T-helper 2 cell treated with Interferon-gamma antibody and Interleukin-4, amounts not matched to agents 5 μg/mL and 100 μg/mL, for 36 hours (primary cell): ENCODE measurements at regions not wholly inside any gene's neighbourhood (a gene's known extent, or its start where the extent isn't known, plus 50 kb on each side); places are given as distances from the start of the nearest gene placed in this dataset.

Experiments used
- DNase-seq: peaks from one replicate; pipeline ENCODE4 v3.0.0; 2021; ENCODE audit warnings: low spot score
- H3K27ac Mint-ChIP-seq: one replicate; pipeline ENCODE4 v1.8.0; 2021; ENCODE audit warnings: mild to moderate bottlenecking, mixed read lengths
- H3K27me3 Mint-ChIP-seq: one replicate; pipeline ENCODE4 v1.8.0; 2021; ENCODE audit warnings: low read depth, mixed read lengths
- H3K36me3 Mint-ChIP-seq: one replicate; pipeline ENCODE4 v1.8.0; 2021; ENCODE audit warnings: low read depth, mixed read lengths
- H3K4me1 Mint-ChIP-seq: one replicate; pipeline ENCODE4 v1.8.0; 2021; ENCODE audit warnings: low read depth, mixed read lengths
- H3K4me3 Mint-ChIP-seq: one replicate; pipeline ENCODE4 v1.8.0; 2022; ENCODE audit warnings: mild to moderate bottlenecking, moderate library complexity, mixed read lengths
- H3K9me3 Mint-ChIP-seq: one replicate; pipeline ENCODE4 v1.8.0; 2021; ENCODE audit warnings: mixed read lengths

DNA sequence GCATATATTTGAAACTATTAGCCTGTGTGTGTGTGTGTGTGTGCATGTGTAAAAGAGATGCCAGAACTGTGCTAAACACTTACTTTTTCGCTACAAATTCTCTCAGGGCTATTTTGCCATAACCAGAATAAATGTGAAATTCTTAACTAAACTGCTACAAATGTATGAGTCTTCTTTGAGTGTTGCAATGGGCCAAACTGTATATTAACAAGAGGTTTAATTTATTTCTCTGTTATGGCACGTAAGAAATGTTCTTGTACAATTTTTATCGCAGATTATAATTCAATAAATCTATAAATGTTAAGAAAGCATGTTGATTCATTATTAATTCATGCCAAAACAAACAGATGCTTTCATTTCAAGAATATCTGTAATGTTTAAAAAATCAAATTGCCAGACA is 454.5 kb upstream of the PCDH7 start:
- Mint-ChIP-seq H3K4me1 (no peaks in the 10 kb centered on the region), H3K36me3 (no peaks in the 10 kb centered on the region), H3K4me3 (no peak overlapping the region), H3K27ac (no peak overlapping the region), H3K27me3 (no peaks in the 10 kb centered on the region), H3K9me3 (peaks cover 23% of the 10 kb centered on the region)
- no peak for DNase-seq

DNA sequence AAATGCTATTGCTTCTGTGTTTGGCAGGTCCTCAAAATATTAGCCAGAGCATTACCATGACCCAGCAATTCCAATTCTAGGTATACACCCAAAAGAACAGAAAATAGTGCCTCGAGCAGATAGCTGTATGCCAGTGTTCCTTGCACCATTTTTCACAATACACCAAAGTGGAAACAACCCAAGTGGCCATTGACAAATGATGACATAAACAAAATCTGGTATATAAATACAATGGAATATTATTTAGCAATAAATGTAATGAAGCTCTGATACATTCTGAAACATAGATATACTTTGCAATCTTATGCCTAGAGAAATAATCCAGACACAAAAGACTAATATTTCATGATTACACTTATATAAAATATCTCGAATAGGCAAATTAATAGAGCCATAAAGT is 451.8 kb upstream of the PCDH7 start:
- DNase-seq, result no peak
- Mint-ChIP-seq H3K4me1 (no peaks in the 10 kb centered on the region), H3K4me3 (no peak overlapping the region), H3K27ac (no peak overlapping the region), H3K9me3 (peaks cover 32% of the 10 kb centered on the region), H3K36me3 (no peaks in the 10 kb centered on the region), H3K27me3 (no peaks in the 10 kb centered on the region)

DNA sequence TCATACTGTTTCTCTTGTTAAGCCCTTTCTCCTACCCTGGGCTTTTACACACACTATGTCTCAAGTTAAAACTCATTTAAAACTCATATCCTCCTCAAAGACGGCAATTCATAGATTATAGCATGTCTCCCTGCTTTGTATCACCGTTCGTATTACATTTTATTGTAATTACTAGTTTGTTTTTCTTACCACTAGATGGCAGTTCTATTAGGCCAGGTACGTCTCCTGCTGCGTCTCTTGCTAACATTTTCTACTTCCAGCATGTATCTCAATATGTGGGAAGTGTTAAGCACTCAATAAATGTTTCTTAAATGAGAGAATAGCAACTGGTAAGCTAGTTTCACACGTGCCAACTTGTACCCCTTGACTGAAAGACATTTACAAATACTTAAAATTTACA is 450.3 kb upstream of the PCDH7 start:
- Mint-ChIP-seq H3K27me3 (no peaks in the 10 kb centered on the region), H3K4me3 (no peak overlapping the region), H3K9me3 (peaks cover 38% of the 10 kb centered on the region), H3K27ac (no peak overlapping the region), H3K36me3 (no peaks in the 10 kb centered on the region), H3K4me1 (no peaks in the 10 kb centered on the region)
- no peak for DNase-seq

GRCh38 chr4:30281986-30282385 is 438.2 kb upstream of the PCDH7 start:
- Mint-ChIP-seq H3K27me3 (no peaks in the 10 kb centered on the region), H3K36me3 (no peaks in the 10 kb centered on the region), H3K4me1 (no peaks in the 10 kb centered on the region), H3K27ac (no peak overlapping the region), H3K4me3 (no peak overlapping the region), H3K9me3 (peaks cover 23% of the 10 kb centered on the region)
- no peak for DNase-seq

DNA sequence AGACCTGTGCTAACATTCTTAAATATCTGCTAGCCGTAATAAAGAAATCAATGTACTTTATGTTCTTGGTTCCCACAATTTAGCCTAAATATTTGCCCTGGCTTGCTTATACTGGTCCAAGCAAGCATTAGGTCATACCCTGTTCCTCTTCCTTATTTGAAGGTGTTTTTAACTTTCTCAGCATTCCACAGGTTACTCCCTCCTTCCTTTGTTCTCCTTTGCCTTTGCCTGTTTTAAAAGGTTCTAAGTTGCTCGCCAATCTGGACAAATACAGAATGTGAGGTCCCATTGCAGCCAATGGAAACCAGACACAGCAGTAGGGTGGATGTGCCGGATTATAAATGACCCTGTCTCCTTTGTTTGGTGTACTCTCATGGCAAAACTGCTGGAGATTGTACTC is 436.8 kb upstream of the PCDH7 start:
- Mint-ChIP-seq H3K27me3 (no peaks in the 10 kb centered on the region), H3K27ac (no peak overlapping the region), H3K36me3 (no peaks in the 10 kb centered on the region), H3K4me3 (no peak overlapping the region), H3K4me1 (no peaks in the 10 kb centered on the region), H3K9me3 (peaks cover 34% of the 10 kb centered on the region)
- DNase-seq, result no peak

DNA sequence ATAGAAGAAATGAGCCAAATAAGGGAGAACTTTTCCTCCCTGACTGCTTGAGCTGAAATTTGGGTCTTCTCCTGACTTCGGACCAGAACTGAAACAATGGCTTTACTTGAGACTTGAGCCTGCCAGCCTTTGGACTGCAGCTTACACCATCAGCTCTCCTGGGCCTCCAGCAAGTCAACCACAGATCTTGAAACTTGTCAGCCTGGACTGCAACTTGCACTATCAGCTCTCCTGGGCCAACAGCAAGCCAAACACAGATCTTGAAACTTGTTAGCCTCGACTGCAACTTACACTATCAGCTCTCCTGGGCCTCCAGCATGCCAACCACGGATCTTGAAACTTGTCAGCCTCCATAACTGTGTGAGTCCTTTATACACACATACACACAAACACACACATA is 425.9 kb upstream of the PCDH7 start:
- no peaks in the 10 kb centered on the region for H3K36me3 Mint-ChIP-seq
- H3K27me3 Mint-ChIP-seq, result no peaks in the 10 kb centered on the region
- no peak overlapping the region for H3K27ac Mint-ChIP-seq
- no peak overlapping the region for H3K4me3 Mint-ChIP-seq
- peaks cover 40% of the 10 kb centered on the region for H3K9me3 Mint-ChIP-seq
- H3K4me1 Mint-ChIP-seq, result no peaks in the 10 kb centered on the region
- DNase-seq, result no peak

DNA sequence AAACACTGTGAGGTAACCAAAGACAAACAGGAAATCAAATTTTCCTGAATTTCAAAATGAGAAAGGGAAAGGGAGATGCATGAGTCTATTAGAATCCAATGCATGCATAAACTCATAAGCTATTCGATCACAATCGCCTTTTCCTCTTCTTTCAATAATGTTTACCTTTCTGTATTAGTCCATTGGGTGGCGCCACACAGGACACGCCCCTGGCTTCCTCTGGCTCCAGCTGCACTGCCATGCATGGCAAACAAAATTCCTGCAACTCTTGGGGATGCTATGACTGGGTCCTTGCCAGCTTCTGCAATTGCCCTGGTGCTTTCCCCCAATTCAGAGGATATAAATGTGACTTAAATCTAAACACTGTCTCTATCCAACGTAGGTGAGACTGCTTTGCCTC is 424.5 kb upstream of the PCDH7 start:
- Mint-ChIP-seq H3K27me3 (no peaks in the 10 kb centered on the region), H3K36me3 (no peaks in the 10 kb centered on the region), H3K27ac (no peak overlapping the region), H3K4me3 (no peak overlapping the region), H3K9me3 (peaks cover 43% of the 10 kb centered on the region), H3K4me1 (no peaks in the 10 kb centered on the region)
- DNase-seq, result no peak

- H3K27me3 Mint-ChIP-seq, result no peaks in the 10 kb centered on the region
- H3K27ac Mint-ChIP-seq, result no peak overlapping the region
- no peak for DNase-seq
- H3K4me1 Mint-ChIP-seq, result no peaks in the 10 kb centered on the region
- no peaks in the 10 kb centered on the region for H3K36me3 Mint-ChIP-seq
- H3K9me3 Mint-ChIP-seq, result peaks cover 46% of the 10 kb centered on the region
- H3K4me3 Mint-ChIP-seq, result no peak overlapping the region
Measured at GRCh38 chr4:30314001-30314400, 406.2 kb upstream of the PCDH7 start.

GRCh38 chr4:30330894-30331652 is 389.1 kb upstream of the PCDH7 start:
- Mint-ChIP-seq H3K27me3 (no peaks in the 10 kb centered on the region), H3K4me3 (no peak overlapping the region), H3K4me1 (no peaks in the 10 kb centered on the region), H3K27ac (no peak overlapping the region), H3K36me3 (no peaks in the 10 kb centered on the region), H3K9me3 (peaks cover 37% of the 10 kb centered on the region)
- DNase-seq, result no peak

- Mint-ChIP-seq H3K4me3 (no peak overlapping the region), H3K36me3 (no peaks in the 10 kb centered on the region), H3K4me1 (no peaks in the 10 kb centered on the region), H3K9me3 (peaks cover 21% of the 10 kb centered on the region), H3K27ac (no peak overlapping the region), H3K27me3 (no peaks in the 10 kb centered on the region)
- DNase-seq, result no peak
Measured at GRCh38 chr4:30341731-30342130, 378.4 kb upstream of the PCDH7 start.

DNA sequence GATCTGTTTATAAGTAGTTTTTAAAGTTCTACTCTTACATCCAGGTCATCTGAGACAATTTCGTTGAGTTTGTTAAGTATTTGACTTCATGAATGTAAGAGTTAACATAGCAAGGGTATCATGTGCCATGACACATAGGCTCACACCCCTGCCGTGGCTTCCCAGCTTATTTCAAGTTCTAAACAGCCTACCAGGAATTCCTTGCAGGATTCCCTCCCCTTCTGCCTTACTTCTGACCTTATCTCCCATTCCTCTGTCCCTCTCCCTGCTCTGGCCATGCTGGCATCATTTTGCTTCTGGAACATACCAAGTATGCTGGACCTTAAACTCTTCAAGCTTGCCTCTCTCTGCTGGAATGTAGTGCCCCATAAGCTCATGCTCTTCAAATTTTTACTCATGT is 369.9 kb upstream of the PCDH7 start:
- H3K27me3 Mint-ChIP-seq, result no peaks in the 10 kb centered on the region

DNA sequence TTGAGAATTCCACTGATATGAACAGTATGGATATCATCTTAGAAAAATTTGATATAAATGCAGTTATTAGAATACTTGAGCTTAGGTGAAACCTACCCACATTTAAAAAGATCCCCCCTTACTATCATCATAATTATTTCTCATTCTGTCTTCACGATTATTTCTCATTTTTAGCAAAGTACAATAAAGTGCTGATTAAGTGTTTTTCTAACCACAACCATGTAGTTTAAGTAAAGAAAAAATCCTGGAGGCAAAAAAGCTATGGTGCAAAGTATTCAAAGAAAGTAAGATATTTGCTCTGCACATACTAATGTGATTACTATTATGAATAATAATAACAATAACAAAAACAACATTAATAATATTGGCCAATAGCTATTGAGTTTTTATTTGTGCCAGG is 365.6 kb upstream of the PCDH7 start:
- peaks cover 62% of the 10 kb centered on the region for H3K9me3 Mint-ChIP-seq
- H3K4me1 Mint-ChIP-seq, result no peaks in the 10 kb centered on the region
- no peaks in the 10 kb centered on the region for H3K36me3 Mint-ChIP-seq
- H3K27me3 Mint-ChIP-seq, result no peaks in the 10 kb centered on the region
- no peak overlapping the region for H3K4me3 Mint-ChIP-seq
- no peak for DNase-seq
- H3K27ac Mint-ChIP-seq, result no peak overlapping the region

More for the DNA sequence above, 369.9 kb upstream of the PCDH7 start:
- Mint-ChIP-seq H3K36me3 (no peaks in the 10 kb centered on the region), H3K9me3 (peaks cover 55% of the 10 kb centered on the region), H3K4me1 (no peaks in the 10 kb centered on the region), H3K4me3 (no peak overlapping the region), H3K27ac (no peak overlapping the region)
- DNase-seq, result no peak

DNA sequence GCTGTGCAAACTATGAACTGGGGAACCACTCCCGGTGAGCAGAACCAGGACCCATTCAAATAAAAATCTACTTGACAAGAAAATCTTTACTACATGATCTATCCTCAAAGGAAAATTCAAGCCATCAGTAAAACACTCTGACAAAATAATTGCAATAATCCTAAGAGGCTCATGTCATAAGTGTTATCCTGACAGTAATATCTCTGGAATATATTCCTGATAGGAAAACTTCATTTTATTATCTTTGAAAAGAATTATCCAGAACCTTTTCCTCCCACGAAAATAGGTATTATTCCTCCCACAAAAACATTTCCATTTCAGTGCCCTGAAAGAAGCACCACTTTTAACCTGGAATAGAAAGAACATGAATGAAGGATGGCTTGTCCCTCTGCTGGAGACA is 357.7 kb upstream of the PCDH7 start:
- H3K4me3 Mint-ChIP-seq, result no peak overlapping the region
- H3K27ac Mint-ChIP-seq, result no peak overlapping the region
- no peaks in the 10 kb centered on the region for H3K4me1 Mint-ChIP-seq
- no peak for DNase-seq
- peaks cover 52% of the 10 kb centered on the region for H3K9me3 Mint-ChIP-seq
- H3K27me3 Mint-ChIP-seq, result no peaks in the 10 kb centered on the region
- H3K36me3 Mint-ChIP-seq, result no peaks in the 10 kb centered on the region

- DNase-seq, result no peak
- no peak overlapping the region for H3K27ac Mint-ChIP-seq
- peaks cover 34% of the 10 kb centered on the region for H3K9me3 Mint-ChIP-seq
- no peaks in the 10 kb centered on the region for H3K36me3 Mint-ChIP-seq
- no peak overlapping the region for H3K4me3 Mint-ChIP-seq
- no peaks in the 10 kb centered on the region for H3K27me3 Mint-ChIP-seq
- H3K4me1 Mint-ChIP-seq, result no peaks in the 10 kb centered on the region
Measured at GRCh38 chr4:30370105-30370504, 350.1 kb upstream of the PCDH7 start.

- Mint-ChIP-seq H3K27ac (no peak overlapping the region), H3K27me3 (no peaks in the 10 kb centered on the region), H3K4me3 (no peak overlapping the region), H3K9me3 (peaks cover 23% of the 10 kb centered on the region), H3K36me3 (no peaks in the 10 kb centered on the region), H3K4me1 (no peaks in the 10 kb centered on the region)
- no peak for DNase-seq
Measured at GRCh38 chr4:30380404-30380998, 339.7 kb upstream of the PCDH7 start.
